ENCODE measurements at regions not wholly inside any gene's neighbourhood (a gene's known extent, or its start where the extent isn't known, plus 50 kb on each side); places are given as distances from the start of the nearest gene placed in this dataset.

- TF ChIP-seq CTCF (IDR thresholded peaks at IDR 0.05), result no peak
- no peak for TF ChIP-seq POLR2A (IDR thresholded peaks at IDR 0.05)
These were observed 104.9 kb upstream of the MYL2 start for GRCh38 chr12:111025301-111025700.

All from uterus (tissue), 2 donors.